ENCODE measurements at regions not wholly inside any gene's neighbourhood (a gene's known extent, or its start where the extent isn't known, plus 50 kb on each side); places are given as distances from the start of the nearest gene placed in this dataset.

- H3K36me3 ChIP-seq (ENCODE audit: low read depth): no peaks in the 10 kb centered on the region
- POLR2A ChIA-PET (ENCODE audit: unreplicated experiment): no interaction called here
- no peaks in the 10 kb centered on the region for H3K4me1 ChIP-seq (replicated peaks; ENCODE audit: insufficient read depth)
- no TSS peak for BruUV-seq (replicated peaks)
- no peaks in the 10 kb centered on the region for H3K27me3 ChIP-seq (ENCODE audit: insufficient read depth, low read depth)
- no peak overlapping the region for H2AFZ ChIP-seq
- CTCF ChIA-PET: no interaction called here
- H3K9me3 ChIP-seq (ENCODE audit: insufficient read depth, low read depth): no peaks in the 10 kb centered on the region
- no peak overlapping the region for H3K27ac ChIP-seq
- no peaks in the 10 kb centered on the region for H3F3A ChIP-seq (ENCODE audit: insufficient read depth, low read depth)
- H4K20me1 ChIP-seq (ENCODE audit: insufficient read depth): no peaks in the 10 kb centered on the region
- H3K79me2 ChIP-seq (ENCODE audit: low read depth): no peaks in the 10 kb centered on the region
- no peak for DNase-seq
- TF ChIP-seq EZH2 (IDR thresholded peaks at IDR 0.05; ENCODE audit: low read depth) (no peak), CTCF (conservative IDR thresholded peaks at IDR 0.05) (no peak)
- H3K4me3 ChIP-seq: no peak overlapping the region
- no peaks in the 10 kb centered on the region for H3K9me2 ChIP-seq (ENCODE audit: insufficient read depth)
- intact Hi-C loops (cut with micrococcal nuclease; ENCODE audit: unreplicated experiment): no loop called here
- H3K4me2 ChIP-seq: no peak overlapping the region
Observed at GRCh38 chr11:97163631-97164191, 773.9 kb downstream of the JRKL start.

GRCh38 chr11:97201743-97202612 is 812.2 kb downstream of the JRKL start:
- no peak for DNase-seq
- Histone ChIP-seq H2AFZ (no peak overlapping the region), H3F3A (ENCODE audit: insufficient read depth, low read depth) (no peaks in the 10 kb centered on the region), H3K4me3 (no peak overlapping the region), H3K36me3 (ENCODE audit: low read depth) (no peaks in the 10 kb centered on the region), H3K9me2 (ENCODE audit: insufficient read depth) (no peaks in the 10 kb centered on the region), H3K4me2 (no peak overlapping the region), H3K4me1 (replicated peaks; ENCODE audit: insufficient read depth) (no peaks in the 10 kb centered on the region), H3K27me3 (ENCODE audit: insufficient read depth, low read depth) (no peaks in the 10 kb centered on the region), H3K27ac (no peak overlapping the region), H3K9me3 (ENCODE audit: insufficient read depth, low read depth) (no peaks in the 10 kb centered on the region), H3K79me2 (ENCODE audit: low read depth) (no peaks in the 10 kb centered on the region), H4K20me1 (ENCODE audit: insufficient read depth) (no peaks in the 10 kb centered on the region)
- TF ChIP-seq CTCF (conservative IDR thresholded peaks at IDR 0.05): no peak
- no peak for TF ChIP-seq EZH2 (IDR thresholded peaks at IDR 0.05; ENCODE audit: low read depth)
- no TSS peak for BruUV-seq (replicated peaks)
- POLR2A ChIA-PET (ENCODE audit: unreplicated experiment): no interaction called here
- CTCF ChIA-PET: no interaction called here
- intact Hi-C loops (cut with micrococcal nuclease; ENCODE audit: unreplicated experiment): no loop called here

- Histone ChIP-seq H3K4me2 (no peak overlapping the region), H3K27me3 (ENCODE audit: insufficient read depth, low read depth) (no peaks in the 10 kb centered on the region), H3K36me3 (ENCODE audit: low read depth) (no peaks in the 10 kb centered on the region), H3K9me2 (ENCODE audit: insufficient read depth) (no peaks in the 10 kb centered on the region), H3F3A (ENCODE audit: insufficient read depth, low read depth) (no peaks in the 10 kb centered on the region), H3K79me2 (ENCODE audit: low read depth) (no peaks in the 10 kb centered on the region), H2AFZ (no peak overlapping the region), H3K9me3 (ENCODE audit: insufficient read depth, low read depth) (no peaks in the 10 kb centered on the region), H3K4me1 (replicated peaks; ENCODE audit: insufficient read depth) (no peaks in the 10 kb centered on the region), H3K4me3 (no peak overlapping the region), H3K27ac (no peak overlapping the region), H4K20me1 (ENCODE audit: insufficient read depth) (no peaks in the 10 kb centered on the region)
- ChIA-PET POLR2A (ENCODE audit: unreplicated experiment) (no interaction called here), CTCF (no interaction called here)
- intact Hi-C loops (cut with micrococcal nuclease; ENCODE audit: unreplicated experiment): no loop called here
- DNase-seq: no peak
- TF ChIP-seq CTCF (conservative IDR thresholded peaks at IDR 0.05): no peak
- no peak for TF ChIP-seq EZH2 (IDR thresholded peaks at IDR 0.05; ENCODE audit: low read depth)
- no TSS peak for BruUV-seq (replicated peaks)
Observed at GRCh38 chr11:97202613-97203292, 812.9 kb downstream of the JRKL start.

Measured in PC-9 (cell line).